HCT116 (cell line): ENCODE measurements at regions not wholly inside any gene's neighbourhood (a gene's known extent, or its start where the extent isn't known, plus 50 kb on each side); places are given as distances from the start of the nearest gene placed in this dataset.

Experiments
- CEBPB ChIP-seq: IDR thresholded peaks from 2 replicates; pipeline ENCODE4 v1.6.1; 2012; ENCODE audit warnings: low read depth
- CTCF ChIP-seq, 3 experiments: fragments of 200-600 bp in 1 of 3; sonication (generic) in 1 of 3; IDR thresholded peaks in 2 of 3; conservative IDR thresholded peaks in 1 of 3; 2 replicates each; pipeline ENCODE4 v1.5.1; 2012 to 2017; ENCODE audit warnings: low read depth in 2 of 3, low read length in 2 of 3, antibody characterized with exemption in 1 of 3, borderline replicate concordance in 1 of 3, control low read depth in 1 of 3, mild to moderate bottlenecking in 1 of 3, mixed read lengths in 1 of 3, mixed run types in 1 of 3, moderate library complexity in 1 of 3; ENCODE audit not compliant: insufficient read depth in 1 of 3
- EGR1 ChIP-seq: IDR thresholded peaks from 2 replicates; pipeline ENCODE4 v1.6.1; 2012; ENCODE audit warnings: low read depth
- EZH2 ChIP-seq: fragments of 200-600 bp; sonication (generic); IDR thresholded peaks from 2 replicates; pipeline ENCODE4 v1.6.1; 2017; ENCODE audit warnings: antibody characterized with exemption, mixed run types
- EZH2phosphoT487 ChIP-seq: fragments of 200-600 bp; IDR thresholded peaks from 2 replicates; pipeline ENCODE4 v1.6.1; 2018; ENCODE audit warnings: antibody characterized with exemption, borderline replicate concordance
- MAX ChIP-seq: IDR thresholded peaks from 2 replicates; pipeline ENCODE4 v1.6.1; 2012
- POLR2A ChIP-seq: IDR thresholded peaks from 2 replicates; pipeline ENCODE4 v1.7.0; 2011; ENCODE audit warnings: borderline replicate concordance; ENCODE audit not compliant: insufficient read depth, insufficient read length; ENCODE audit errors: extremely low read depth
- RAD21 ChIP-seq: IDR thresholded peaks from 2 replicates; pipeline ENCODE4 v1.6.1; 2012; ENCODE audit warnings: low read depth, mild to moderate bottlenecking
- REST ChIP-seq: IDR thresholded peaks from 2 replicates; pipeline ENCODE4 v1.6.1; 2012; ENCODE audit warnings: low read depth
- SP1 ChIP-seq: IDR thresholded peaks from 2 replicates; pipeline ENCODE4 v1.6.1; 2012; ENCODE audit warnings: low read depth
- SRF ChIP-seq: IDR thresholded peaks from 2 replicates; pipeline ENCODE4 v1.6.1; 2012; ENCODE audit warnings: low read depth
- ZBTB33 ChIP-seq: IDR thresholded peaks from 2 replicates; pipeline ENCODE4 v1.6.1; 2011; ENCODE audit warnings: mild to moderate bottlenecking, low read length, moderate library complexity; ENCODE audit not compliant: insufficient replicate concordance; ENCODE audit errors: extremely low read depth

- TF ChIP-seq CTCF (IDR thresholded peaks at IDR 0.05 in 2 of 3, conservative IDR thresholded peaks at IDR 0.05 in 1 of 3; ENCODE audit: borderline replicate concordance in 1 of 3, insufficient read depth in 1 of 3, low read depth in 2 of 3, low read length in 2 of 3) (no peak), EZH2 (no peak), MAX (no peak), EGR1 (no peak), ZBTB33 (no peak), POLR2A (no peak), RAD21 (no peak), SRF (no peak), SP1 (no peak), CEBPB (no peak), EZH2phosphoT487 (no peak), REST (no peak)
Observed at GRCh38 chr13:74569251-74569650, 435.0 kb upstream of the KLF12 start.
